ENCODE measurements at regions not wholly inside any gene's neighbourhood (a gene's known extent, or its start where the extent isn't known, plus 50 kb on each side); places are given as distances from the start of the nearest gene placed in this dataset.

- no peak for DNase-seq
- Histone ChIP-seq H3K9me3 (ENCODE audit: control insufficient read depth, low read depth, low read length) (no peaks in the 10 kb centered on the region), H3K4me1 (ENCODE audit: control insufficient read depth, insufficient read depth, low read length) (peaks cover 13% of the 10 kb centered on the region), H3K27me3 (ENCODE audit: control insufficient read depth, insufficient read depth, low read length) (no peaks in the 10 kb centered on the region), H3K36me3 (ENCODE audit: control insufficient read depth, insufficient read depth, low read length) (no peaks in the 10 kb centered on the region), H3K27ac (ENCODE audit: low read length) (peak overlapping the region; percentile 72), H3K4me3 (ENCODE audit: low read length) (no peak overlapping the region)
- WGBS (ENCODE audit: insufficient coverage, low lambda C conversion rate): no CpG with 5 or more reads among the region's 1 CpG
These were observed 299.5 kb downstream of the BUD13 start for GRCh38 chr11:116473206-116473769.

- Histone ChIP-seq H3K27me3 (ENCODE audit: control insufficient read depth, insufficient read depth, low read length) (no peaks in the 10 kb centered on the region), H3K36me3 (ENCODE audit: control insufficient read depth, insufficient read depth, low read length) (no peaks in the 10 kb centered on the region), H3K4me1 (ENCODE audit: control insufficient read depth, insufficient read depth, low read length) (peaks cover 13% of the 10 kb centered on the region), H3K4me3 (ENCODE audit: low read length) (no peak overlapping the region), H3K27ac (ENCODE audit: low read length) (peak overlapping the region; percentile 72), H3K9me3 (ENCODE audit: control insufficient read depth, low read depth, low read length) (no peaks in the 10 kb centered on the region)
- DNase-seq: peak; percentile 60 to 79
- no CpG with 5 or more reads among the region's 1 CpG for WGBS (ENCODE audit: insufficient coverage, low lambda C conversion rate)
These were observed 300.1 kb downstream of the BUD13 start for GRCh38 chr11:116472651-116473050.

GRCh38 chr11:116471608-116472256 lies 301.1 kb downstream of the BUD13 start:
- DNase-seq: no peak
- Histone ChIP-seq H3K4me1 (ENCODE audit: control insufficient read depth, insufficient read depth, low read length) (peaks cover 13% of the 10 kb centered on the region), H3K36me3 (ENCODE audit: control insufficient read depth, insufficient read depth, low read length) (no peaks in the 10 kb centered on the region), H3K27me3 (ENCODE audit: control insufficient read depth, insufficient read depth, low read length) (no peaks in the 10 kb centered on the region), H3K9me3 (ENCODE audit: control insufficient read depth, low read depth, low read length) (no peaks in the 10 kb centered on the region), H3K4me3 (ENCODE audit: low read length) (no peak overlapping the region), H3K27ac (ENCODE audit: low read length) (peak overlapping the region; percentile 46)
- no CpG with 5 or more reads among the region's 3 CpGs for WGBS (ENCODE audit: insufficient coverage, low lambda C conversion rate)

- no peak overlapping the region for H3K4me3 ChIP-seq (ENCODE audit: low read length)
- H3K27me3 ChIP-seq (ENCODE audit: control insufficient read depth, insufficient read depth, low read length): no peaks in the 10 kb centered on the region
- no CpG with 5 or more reads among the region's 2 CpGs for WGBS (ENCODE audit: insufficient coverage, low lambda C conversion rate)
- H3K9me3 ChIP-seq (ENCODE audit: control insufficient read depth, low read depth, low read length): no peaks in the 10 kb centered on the region
- peaks cover 9% of the 10 kb centered on the region for H3K4me1 ChIP-seq (ENCODE audit: control insufficient read depth, insufficient read depth, low read length)
- H3K36me3 ChIP-seq (ENCODE audit: control insufficient read depth, insufficient read depth, low read length): no peaks in the 10 kb centered on the region
- no peak overlapping the region for H3K27ac ChIP-seq (ENCODE audit: low read length)
- DNase-seq: no peak
These were observed 304.1 kb downstream of the BUD13 start for GRCh38 chr11:116468699-116469098.

DNA sequence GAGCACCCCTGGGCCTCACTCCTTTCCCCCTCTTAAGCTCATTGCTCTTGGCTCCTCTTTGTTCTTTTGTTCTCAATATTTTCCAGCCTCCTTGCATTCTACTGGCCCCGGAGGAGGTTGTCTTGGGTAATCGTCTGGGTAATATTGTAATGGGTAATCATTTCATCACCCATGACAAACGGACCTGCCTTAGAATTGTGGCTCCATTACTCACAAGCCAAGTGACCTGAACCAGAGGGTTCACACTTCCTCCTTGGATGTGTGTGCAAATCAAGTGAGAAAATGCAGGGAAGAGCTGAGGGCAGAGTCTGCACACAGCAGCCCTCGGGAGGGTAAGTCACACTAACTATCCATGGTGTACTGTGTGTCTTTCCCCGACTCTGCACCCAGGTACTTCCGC lies 305.0 kb downstream of the BUD13 start:
- no peaks in the 10 kb centered on the region for H3K27me3 ChIP-seq (ENCODE audit: control insufficient read depth, insufficient read depth, low read length)
- H3K27ac ChIP-seq (ENCODE audit: low read length): no peak overlapping the region
- H3K9me3 ChIP-seq (ENCODE audit: control insufficient read depth, low read depth, low read length): no peaks in the 10 kb centered on the region

DNA sequence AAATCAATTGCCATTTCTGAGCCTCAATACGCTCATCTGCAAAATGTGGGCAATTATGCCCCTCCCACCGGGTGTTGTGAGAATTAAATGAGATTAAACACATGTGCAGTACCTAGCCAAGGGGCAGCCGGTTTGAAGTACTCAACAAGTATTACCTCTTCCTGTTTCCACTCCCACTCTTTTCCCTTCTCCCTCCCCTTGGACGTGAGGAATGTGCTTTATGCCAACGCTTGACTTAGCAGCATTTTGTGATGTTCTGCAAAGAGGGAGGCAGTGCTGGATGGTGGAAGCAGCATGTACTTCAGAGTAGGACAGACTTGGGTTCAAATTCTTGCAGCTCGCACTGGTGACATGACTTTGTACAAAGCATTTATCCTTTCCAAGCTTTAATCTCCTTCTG lies 306.0 kb downstream of the BUD13 start:
- no peaks in the 10 kb centered on the region for H3K9me3 ChIP-seq (ENCODE audit: control insufficient read depth, low read depth, low read length)
- no peak overlapping the region for H3K4me3 ChIP-seq (ENCODE audit: low read length)
- no peaks in the 10 kb centered on the region for H3K27me3 ChIP-seq (ENCODE audit: control insufficient read depth, insufficient read depth, low read length)
- no CpG with 5 or more reads among the region's 6 CpGs for WGBS (ENCODE audit: insufficient coverage, low lambda C conversion rate)
- DNase-seq: no peak
- no peaks in the 10 kb centered on the region for H3K36me3 ChIP-seq (ENCODE audit: control insufficient read depth, insufficient read depth, low read length)
- H3K27ac ChIP-seq (ENCODE audit: low read length): no peak overlapping the region
- no peaks in the 10 kb centered on the region for H3K4me1 ChIP-seq (ENCODE audit: control insufficient read depth, insufficient read depth, low read length)

More for the DNA sequence above, 305.0 kb downstream of the BUD13 start:
- DNase-seq: no peak
- WGBS (ENCODE audit: insufficient coverage, low lambda C conversion rate): no CpG with 5 or more reads among the region's 6 CpGs
- Histone ChIP-seq H3K36me3 (ENCODE audit: control insufficient read depth, insufficient read depth, low read length) (no peaks in the 10 kb centered on the region), H3K4me1 (ENCODE audit: control insufficient read depth, insufficient read depth, low read length) (peaks cover 2% of the 10 kb centered on the region), H3K4me3 (ENCODE audit: low read length) (no peak overlapping the region)

DNA sequence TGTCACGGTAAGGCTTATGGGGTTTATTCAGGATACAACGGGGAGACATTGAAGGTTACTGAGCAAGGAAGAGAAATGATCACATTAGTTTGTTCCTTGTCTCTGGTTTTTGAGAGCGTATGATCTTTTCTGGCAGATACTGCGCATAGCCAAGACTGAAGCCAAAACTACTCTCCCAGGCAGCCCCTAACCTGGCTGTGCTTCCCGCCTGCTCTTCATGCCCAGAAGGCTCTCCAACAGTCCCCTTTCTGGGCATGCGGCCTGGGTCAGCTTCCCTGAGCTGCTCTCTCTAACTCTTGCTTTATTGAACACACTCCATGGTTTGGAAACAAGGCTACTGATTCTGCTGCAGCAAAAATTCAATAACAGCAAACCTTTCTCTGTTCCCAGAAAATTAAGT lies 306.6 kb downstream of the BUD13 start:
- no peak overlapping the region for H3K27ac ChIP-seq (ENCODE audit: low read length)
- H3K4me3 ChIP-seq (ENCODE audit: low read length): no peak overlapping the region
- peaks cover 5% of the 10 kb centered on the region for H3K4me1 ChIP-seq (ENCODE audit: control insufficient read depth, insufficient read depth, low read length)
- H3K36me3 ChIP-seq (ENCODE audit: control insufficient read depth, insufficient read depth, low read length): no peaks in the 10 kb centered on the region
- H3K9me3 ChIP-seq (ENCODE audit: control insufficient read depth, low read depth, low read length): no peaks in the 10 kb centered on the region
- H3K27me3 ChIP-seq (ENCODE audit: control insufficient read depth, insufficient read depth, low read length): no peaks in the 10 kb centered on the region
- WGBS (ENCODE audit: insufficient coverage, low lambda C conversion rate): no CpG with 5 or more reads among the region's 6 CpGs
- no peak for DNase-seq

DNA sequence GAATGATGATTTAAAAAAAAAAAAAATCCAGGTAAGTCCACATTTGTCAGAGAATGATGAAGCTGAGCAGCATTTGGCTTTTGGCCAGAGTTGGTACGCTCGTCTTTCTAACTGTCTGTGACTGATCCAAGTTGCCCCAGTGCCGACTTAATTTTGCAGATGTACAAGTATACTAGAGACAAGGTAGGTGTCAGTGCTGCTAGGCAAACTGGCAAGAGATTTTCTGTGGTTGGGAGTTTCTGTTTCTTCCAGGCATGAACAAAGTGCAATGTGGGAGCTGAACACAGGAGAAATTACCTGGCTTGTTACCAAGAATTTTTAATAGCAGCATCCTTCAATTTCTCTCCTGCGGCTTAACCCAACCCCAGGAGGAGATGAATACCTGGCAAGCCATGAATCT lies 307.7 kb downstream of the BUD13 start:
- Histone ChIP-seq H3K36me3 (ENCODE audit: control insufficient read depth, insufficient read depth, low read length) (no peaks in the 10 kb centered on the region), H3K4me1 (ENCODE audit: control insufficient read depth, insufficient read depth, low read length) (peaks cover 16% of the 10 kb centered on the region), H3K9me3 (ENCODE audit: control insufficient read depth, low read depth, low read length) (no peaks in the 10 kb centered on the region), H3K4me3 (ENCODE audit: low read length) (no peak overlapping the region), H3K27ac (ENCODE audit: low read length) (no peak overlapping the region), H3K27me3 (ENCODE audit: control insufficient read depth, insufficient read depth, low read length) (no peaks in the 10 kb centered on the region)
- WGBS (ENCODE audit: insufficient coverage, low lambda C conversion rate): no CpG with 5 or more reads among the region's 4 CpGs
- peak in 1 of 2 donors; percentile 26 for DNase-seq

DNA sequence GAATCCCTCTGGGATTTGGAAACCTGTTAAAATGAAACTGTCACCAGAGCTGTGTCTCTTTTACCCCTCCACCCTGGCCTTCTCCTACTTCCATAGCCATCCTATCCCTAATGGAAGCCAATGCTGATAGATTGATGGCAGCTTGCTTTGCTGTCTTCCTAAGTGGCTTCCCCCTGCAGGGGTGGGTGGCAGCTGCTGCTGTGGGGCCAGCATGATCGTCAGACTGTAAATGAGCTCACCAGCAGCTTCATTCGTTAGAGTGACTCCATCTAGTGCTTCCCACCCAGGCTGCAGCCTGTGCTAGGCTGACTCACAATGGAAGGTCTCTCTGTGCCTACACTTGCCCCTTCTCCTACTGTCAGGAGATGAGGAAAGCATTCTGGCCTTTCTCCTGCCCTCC lies 311.0 kb downstream of the BUD13 start:
- Histone ChIP-seq H3K27me3 (ENCODE audit: control insufficient read depth, insufficient read depth, low read length) (no peaks in the 10 kb centered on the region), H3K36me3 (ENCODE audit: control insufficient read depth, insufficient read depth, low read length) (no peaks in the 10 kb centered on the region), H3K4me1 (ENCODE audit: control insufficient read depth, insufficient read depth, low read length) (peaks cover 47% of the 10 kb centered on the region), H3K4me3 (ENCODE audit: low read length) (no peak overlapping the region), H3K9me3 (ENCODE audit: control insufficient read depth, low read depth, low read length) (no peaks in the 10 kb centered on the region), H3K27ac (ENCODE audit: low read length) (no peak overlapping the region)
- no CpG with 5 or more reads among the region's 2 CpGs for WGBS (ENCODE audit: insufficient coverage, low lambda C conversion rate)
- DNase-seq: no peak

- peak overlapping the region; percentile 46 for H3K27ac ChIP-seq (ENCODE audit: low read length)
- H3K9me3 ChIP-seq (ENCODE audit: control insufficient read depth, low read depth, low read length): no peaks in the 10 kb centered on the region
- H3K4me3 ChIP-seq (ENCODE audit: low read length): no peak overlapping the region
- no peaks in the 10 kb centered on the region for H3K36me3 ChIP-seq (ENCODE audit: control insufficient read depth, insufficient read depth, low read length)
- 0% methylated on average over 1 of the region's 3 CpGs for WGBS (ENCODE audit: insufficient coverage, low lambda C conversion rate)
- no peaks in the 10 kb centered on the region for H3K27me3 ChIP-seq (ENCODE audit: control insufficient read depth, insufficient read depth, low read length)
- peaks cover 47% of the 10 kb centered on the region for H3K4me1 ChIP-seq (ENCODE audit: control insufficient read depth, insufficient read depth, low read length)
- peak; percentile 61 to 80 for DNase-seq
These were observed 312.4 kb downstream of the BUD13 start for GRCh38 chr11:116460156-116460920.

Measured in large intestine (tissue), 3 donors.